Osteoblast (primary cell): ENCODE measurements at regions not wholly inside any gene's neighbourhood (a gene's known extent, or its start where the extent isn't known, plus 50 kb on each side); places are given as distances from the start of the nearest gene placed in this dataset.
A peak's percentile ranks its signal among the peaks of the same experiment; 100 is the strongest.

Source experiments
- DNase-seq: peaks from one replicate; pipeline ENCODE4 v3.0.0; 2011; ENCODE audit warnings: low spot score, mixed read lengths; ENCODE audit not compliant: insufficient read length; ENCODE audit errors: missing footprints
- H2AFZ ChIP-seq: 2 replicates; pipeline ENCODE4 v1.6.0; 2011; ENCODE audit warnings: mild to moderate bottlenecking, low read length
- H3K27ac ChIP-seq: 2 replicates; pipeline ENCODE4 v1.5.1; 2011; ENCODE audit warnings: mild to moderate bottlenecking, low read depth, low read length, moderate library complexity
- H3K27me3 ChIP-seq: 2 replicates; pipeline ENCODE4 v1.6.0; 2012; ENCODE audit warnings: mild to moderate bottlenecking, control low read depth, inconsistent platforms, low read length, moderate library complexity; ENCODE audit not compliant: insufficient read depth
- H3K36me3 ChIP-seq: 2 replicates; pipeline ENCODE4 v1.5.1; 2011; ENCODE audit warnings: mild to moderate bottlenecking, low read length, control low read depth, moderate library complexity; ENCODE audit not compliant: insufficient read depth
- H3K4me1 ChIP-seq: 2 replicates; pipeline ENCODE4 v1.5.1; 2011; ENCODE audit warnings: mild to moderate bottlenecking, low read length, control low read depth, moderate library complexity; ENCODE audit not compliant: insufficient read depth
- H3K4me2 ChIP-seq: 2 replicates; pipeline ENCODE4 v1.6.0; 2011; ENCODE audit warnings: mild to moderate bottlenecking, low read length; ENCODE audit not compliant: insufficient read depth
- H3K4me3 ChIP-seq: fragments of 200-600 bp; sonication (generic); 3 replicates; pipeline ENCODE4 v1.5.1; 2012; ENCODE audit warnings: mild to moderate bottlenecking, low read length, inconsistent platforms; ENCODE audit not compliant: insufficient read depth
- H3K79me2 ChIP-seq: 2 replicates; pipeline ENCODE4 v1.6.0; 2012; ENCODE audit warnings: mild to moderate bottlenecking, low read length, control low read depth, inconsistent platforms; ENCODE audit not compliant: insufficient read depth
- H3K9me3 ChIP-seq: 2 replicates; pipeline ENCODE4 v1.5.1; 2011; ENCODE audit warnings: low read depth, low read length, control low read depth
- H4K20me1 ChIP-seq: 2 replicates; pipeline ENCODE4 v1.6.0; 2012; ENCODE audit warnings: mild to moderate bottlenecking, low read length, control low read depth; ENCODE audit not compliant: insufficient read depth
- TF ChIP-seq, protein P1 (sequence below): IDR thresholded peaks from 2 replicates; pipeline ENCODE4 v1.5.1; 2011; ENCODE audit warnings: mild to moderate bottlenecking, low read depth, low read length, moderate library complexity; ENCODE audit errors: extremely low read depth

DNA sequence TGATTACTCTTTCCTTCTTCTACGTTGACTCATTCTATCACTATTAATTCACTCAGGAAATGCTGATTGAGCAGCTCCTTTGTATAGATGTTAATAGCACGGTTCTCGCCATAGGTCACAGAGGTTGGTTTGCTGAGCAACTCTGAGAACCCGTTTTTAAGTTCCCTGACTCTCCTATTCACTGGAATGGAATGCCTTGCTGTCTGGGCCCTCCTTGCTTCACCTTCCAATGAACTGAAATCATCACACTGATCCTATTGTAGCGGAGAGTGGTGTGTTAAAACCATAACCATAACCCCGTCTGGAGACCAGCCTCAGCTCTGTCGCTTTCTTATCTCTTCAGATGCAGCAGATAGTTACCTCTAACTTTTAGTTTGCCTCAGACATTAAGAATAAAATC lies 323.6 kb downstream of the GABRB3 start:
- Histone ChIP-seq H2AFZ (no peak overlapping the region), H3K9me3 (peaks cover 3% of the 10 kb centered on the region), H3K4me2 (no peak overlapping the region), H3K4me3 (no peak overlapping the region), H3K79me2 (no peaks in the 10 kb centered on the region), H3K36me3 (no peaks in the 10 kb centered on the region), H3K4me1 (no peaks in the 10 kb centered on the region), H3K27me3 (no peaks in the 10 kb centered on the region), H4K20me1 (no peaks in the 10 kb centered on the region), H3K27ac (no peak overlapping the region)
- TF ChIP-seq, protein P1, sequence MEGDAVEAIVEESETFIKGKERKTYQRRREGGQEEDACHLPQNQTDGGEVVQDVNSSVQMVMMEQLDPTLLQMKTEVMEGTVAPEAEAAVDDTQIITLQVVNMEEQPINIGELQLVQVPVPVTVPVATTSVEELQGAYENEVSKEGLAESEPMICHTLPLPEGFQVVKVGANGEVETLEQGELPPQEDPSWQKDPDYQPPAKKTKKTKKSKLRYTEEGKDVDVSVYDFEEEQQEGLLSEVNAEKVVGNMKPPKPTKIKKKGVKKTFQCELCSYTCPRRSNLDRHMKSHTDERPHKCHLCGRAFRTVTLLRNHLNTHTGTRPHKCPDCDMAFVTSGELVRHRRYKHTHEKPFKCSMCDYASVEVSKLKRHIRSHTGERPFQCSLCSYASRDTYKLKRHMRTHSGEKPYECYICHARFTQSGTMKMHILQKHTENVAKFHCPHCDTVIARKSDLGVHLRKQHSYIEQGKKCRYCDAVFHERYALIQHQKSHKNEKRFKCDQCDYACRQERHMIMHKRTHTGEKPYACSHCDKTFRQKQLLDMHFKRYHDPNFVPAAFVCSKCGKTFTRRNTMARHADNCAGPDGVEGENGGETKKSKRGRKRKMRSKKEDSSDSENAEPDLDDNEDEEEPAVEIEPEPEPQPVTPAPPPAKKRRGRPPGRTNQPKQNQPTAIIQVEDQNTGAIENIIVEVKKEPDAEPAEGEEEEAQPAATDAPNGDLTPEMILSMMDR, result no peak
- no peak for DNase-seq

DNA sequence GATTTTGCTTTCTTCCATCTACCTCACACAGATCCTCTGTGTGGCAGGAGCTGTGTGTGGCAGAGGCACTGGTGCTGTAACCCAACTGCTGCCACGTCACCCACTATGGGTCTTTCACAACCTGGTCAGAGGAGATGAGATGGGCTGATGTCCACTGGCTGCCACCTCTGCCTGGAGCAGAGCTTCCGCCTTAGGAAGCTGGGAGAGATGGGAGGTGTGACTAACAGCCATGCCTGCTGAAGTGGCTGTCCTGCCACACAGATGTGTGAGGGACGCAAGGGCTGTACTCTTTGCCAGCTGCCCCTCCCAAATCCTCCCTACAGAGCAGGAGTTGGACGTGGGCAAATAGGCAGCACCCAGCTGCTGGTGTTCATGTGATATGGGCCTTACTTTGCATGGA lies 329.5 kb downstream of the GABRB3 start:
- Histone ChIP-seq H3K36me3 (no peaks in the 10 kb centered on the region), H3K27me3 (no peaks in the 10 kb centered on the region), H2AFZ (no peak overlapping the region), H3K9me3 (no peaks in the 10 kb centered on the region), H3K79me2 (no peaks in the 10 kb centered on the region), H3K27ac (no peak overlapping the region), H3K4me1 (no peaks in the 10 kb centered on the region), H4K20me1 (no peaks in the 10 kb centered on the region), H3K4me2 (no peak overlapping the region), H3K4me3 (no peak overlapping the region)
- TF ChIP-seq, protein P1, result no peak
- no peak for DNase-seq

DNA sequence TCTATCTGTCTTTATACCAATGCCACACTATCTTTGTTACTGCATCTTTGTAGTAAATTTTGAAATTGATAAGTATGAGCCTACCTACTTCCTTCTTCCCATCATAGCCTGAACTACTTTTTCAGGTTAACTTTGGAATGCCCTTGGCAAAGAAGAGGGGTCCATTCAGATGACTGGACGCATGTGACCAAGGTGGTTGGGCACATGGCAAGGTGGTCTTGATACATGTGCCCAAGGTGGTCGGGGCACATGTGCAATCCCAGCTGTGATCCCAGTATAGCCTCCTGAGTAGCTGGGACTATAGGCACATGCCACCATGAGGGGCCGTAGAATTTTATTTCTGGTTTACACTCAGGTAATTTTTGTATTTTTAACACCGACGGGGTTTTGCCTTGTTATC lies 330.2 kb downstream of the GABRB3 start:
- H3K4me3 ChIP-seq, result no peak overlapping the region
- H3K4me1 ChIP-seq, result no peaks in the 10 kb centered on the region
- no peaks in the 10 kb centered on the region for H3K9me3 ChIP-seq
- H3K36me3 ChIP-seq, result no peaks in the 10 kb centered on the region
- H3K79me2 ChIP-seq, result no peaks in the 10 kb centered on the region
- H3K27ac ChIP-seq, result no peak overlapping the region
- DNase-seq, result peak; percentile 42
- H3K27me3 ChIP-seq, result no peaks in the 10 kb centered on the region
- TF ChIP-seq, protein P1, result no peak
- no peak overlapping the region for H2AFZ ChIP-seq
- no peaks in the 10 kb centered on the region for H4K20me1 ChIP-seq
- H3K4me2 ChIP-seq, result no peak overlapping the region

DNA sequence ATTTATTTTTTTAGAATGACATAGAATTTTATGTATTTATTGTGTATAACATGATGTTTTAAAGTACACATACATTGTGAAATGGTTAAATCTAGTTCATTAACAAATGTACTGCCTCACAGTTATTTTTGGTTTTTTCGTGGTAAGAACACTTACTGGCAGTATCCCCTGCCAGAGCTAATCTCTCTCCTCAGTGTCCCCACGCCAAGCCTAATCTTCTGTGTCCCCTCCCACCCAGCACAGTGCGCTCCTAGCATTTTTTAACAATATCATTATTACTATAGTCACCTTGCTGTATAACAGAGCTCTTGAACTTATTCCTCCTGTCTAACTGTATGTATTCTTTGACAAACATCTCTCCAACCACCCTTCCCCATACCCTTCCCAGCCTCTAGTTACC lies 333.2 kb downstream of the GABRB3 start:
- H3K79me2 ChIP-seq, result no peaks in the 10 kb centered on the region
- no peaks in the 10 kb centered on the region for H3K36me3 ChIP-seq
- no peaks in the 10 kb centered on the region for H4K20me1 ChIP-seq
- TF ChIP-seq, protein P1, result no peak
- no peaks in the 10 kb centered on the region for H3K9me3 ChIP-seq
- H2AFZ ChIP-seq, result no peak overlapping the region
- H3K27ac ChIP-seq, result no peak overlapping the region
- H3K4me1 ChIP-seq, result no peaks in the 10 kb centered on the region
- H3K4me2 ChIP-seq, result no peak overlapping the region
- no peak overlapping the region for H3K4me3 ChIP-seq
- no peaks in the 10 kb centered on the region for H3K27me3 ChIP-seq
- no peak for DNase-seq
